Coronary artery (tissue), 2 donors: ENCODE measurements at regions not wholly inside any gene's neighbourhood (a gene's known extent, or its start where the extent isn't known, plus 50 kb on each side); places are given as distances from the start of the nearest gene placed in this dataset.

Experiments used
- DNase-seq: peaks from one replicate; pipeline ENCODE4 v3.0.0-alpha.2; 2017; ENCODE audit warnings: low spot score
- H3K27ac ChIP-seq, 2 donors: fragments of 200-600 bp; sonication (generic); one replicate each; pipeline ENCODE4 v1.5.1; 2016 to 2019
- H3K4me3 ChIP-seq: fragments of 200-600 bp; sonication (generic); 2 replicates; pipeline ENCODE4 v1.5.1; 2016; ENCODE audit warnings: mild to moderate bottlenecking, moderate library complexity
- CTCF ChIP-seq: fragments of 200-600 bp; sonication (generic); IDR thresholded peaks from one replicate; pipeline ENCODE4 v1.5.1; 2019; ENCODE audit warnings: antibody characterized with exemption

- DNase-seq, result no peak
- TF ChIP-seq CTCF, result no peak
- Histone ChIP-seq H3K27ac (no peak overlapping the region), H3K4me3 (no peak overlapping the region)
These were observed 664.9 kb downstream of the TAF11L14 start for GRCh38 chr5:18299166-18299565.

- no peak for TF ChIP-seq CTCF
- no peak overlapping the region for H3K4me3 ChIP-seq
- DNase-seq, result no peak
These were observed 671.1 kb downstream of the TAF11L14 start for GRCh38 chr5:18305288-18305924.

GRCh38 chr5:18311266-18311665, 677.0 kb downstream of the TAF11L14 start:
- Histone ChIP-seq H3K27ac (no peak overlapping the region), H3K4me3 (no peak overlapping the region)
- DNase-seq, result no peak
- TF ChIP-seq CTCF, result no peak

More at GRCh38 chr5:18305288-18305924, 671.1 kb downstream of the TAF11L14 start:
- H3K27ac ChIP-seq, result no peak overlapping the region

DNA sequence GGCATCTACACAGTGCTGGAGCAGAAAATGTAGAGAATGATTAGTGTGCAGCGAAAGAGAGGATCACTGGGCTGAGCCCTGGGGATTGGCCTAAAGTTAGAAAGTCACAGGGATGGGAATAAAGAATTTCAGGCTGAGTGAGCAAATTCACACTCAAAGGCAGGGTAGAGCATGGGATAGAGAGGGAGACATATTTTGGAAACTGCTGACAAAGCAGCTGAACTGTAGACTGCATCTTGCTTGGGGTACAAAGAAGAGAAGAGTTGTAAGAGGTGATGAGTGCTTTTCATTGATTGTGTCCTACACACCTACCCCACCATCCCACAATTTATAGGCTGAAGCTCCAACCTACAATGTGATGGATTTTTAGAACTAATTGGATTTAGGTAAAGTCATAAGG, 677.8 kb downstream of the TAF11L14 start:
- no peak overlapping the region for H3K4me3 ChIP-seq
- TF ChIP-seq CTCF, result no peak
- no peak overlapping the region for H3K27ac ChIP-seq
- DNase-seq, result no peak

DNA sequence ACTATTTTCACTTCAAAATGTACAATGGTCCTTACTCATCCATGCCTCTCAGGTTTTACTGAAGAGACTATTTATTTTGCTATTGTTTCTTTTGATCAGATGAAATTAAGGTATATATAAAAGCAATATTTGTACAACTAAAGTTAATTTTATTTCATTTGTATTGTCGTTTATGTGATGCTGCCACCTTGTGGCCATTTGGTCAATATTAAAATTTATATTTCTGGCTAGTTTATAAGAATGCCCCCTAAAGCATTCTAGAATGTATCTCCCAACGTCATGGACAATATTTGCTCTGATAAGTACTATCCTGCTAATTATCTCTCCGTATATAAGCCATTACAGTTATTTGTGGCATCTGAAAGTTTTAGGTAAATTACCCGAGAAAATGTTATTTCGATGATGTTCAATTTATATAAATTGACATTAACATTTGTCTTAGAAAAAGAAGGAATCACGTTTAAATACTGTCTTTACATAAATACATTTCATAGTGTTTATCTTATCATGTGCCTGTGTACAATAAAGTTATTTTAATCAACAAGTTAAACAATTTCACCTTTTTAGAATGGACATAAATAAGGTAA, 680.0 kb downstream of the TAF11L14 start:
- DNase-seq, result no peak
- Histone ChIP-seq H3K27ac (no peak overlapping the region), H3K4me3 (no peak overlapping the region)
- no peak for TF ChIP-seq CTCF

- no peak for DNase-seq
- Histone ChIP-seq H3K4me3 (no peak overlapping the region), H3K27ac (no peak overlapping the region)
- TF ChIP-seq CTCF, result no peak
These were observed 687.1 kb downstream of the TAF11L14 start for GRCh38 chr5:18321262-18321942.

DNA sequence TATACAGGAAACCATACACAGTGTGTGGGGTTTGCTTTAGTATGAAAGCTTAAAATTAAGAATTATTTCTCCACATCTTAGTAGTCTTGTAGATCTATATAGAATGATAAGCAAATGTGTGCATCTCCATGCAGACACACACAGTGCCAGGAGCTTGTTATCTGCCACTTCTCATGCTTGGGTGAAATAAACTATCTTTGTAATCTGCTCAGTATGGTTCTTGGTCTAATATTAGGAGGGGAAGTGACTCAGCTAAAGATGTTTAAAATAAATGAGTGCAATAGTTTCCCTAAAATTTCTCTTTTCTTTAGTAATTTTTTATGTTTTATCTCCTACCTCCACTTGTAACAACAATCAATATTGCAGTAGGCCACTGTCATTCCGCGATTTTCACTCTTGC, 689.6 kb downstream of the TAF11L14 start:
- H3K4me3 ChIP-seq, result no peak overlapping the region
- no peak for TF ChIP-seq CTCF
- DNase-seq, result no peak
- H3K27ac ChIP-seq, result no peak overlapping the region
